HL-60 (cell line): ENCODE measurements at regions not wholly inside any gene's neighbourhood (a gene's known extent, or its start where the extent isn't known, plus 50 kb on each side); places are given as distances from the start of the nearest gene placed in this dataset.
"Not testable (repeated sequence)": the region's sequence is repeated elsewhere in the genome, so short reads cannot be mapped to it uniquely, and the experiment has no call there.

Source experiments
- DNase-seq, 2 experiments: peaks; one replicate each; pipeline ENCODE4 v3.0.0-alpha.2; 2010 to 2020; ENCODE audit warnings: low read depth in 1 of 2, low spot score in 1 of 2
- H3K27ac ChIP-seq: fragments of 250-450 bp; sonication (Bioruptor Pico); replicated peaks from 2 replicates; pipeline ENCODE4 v1.5.1; 2020; ENCODE audit warnings: mild to moderate bottlenecking, moderate library complexity
- H3K27me3 ChIP-seq: fragments of 250-450 bp; sonication (Bioruptor Pico); 2 replicates; pipeline ENCODE4 v1.5.1; 2021; ENCODE audit warnings: mild to moderate bottlenecking, moderate library complexity; ENCODE audit not compliant: insufficient read depth, poor library complexity, severe bottlenecking
- H3K4me3 ChIP-seq: replicated peaks from 2 replicates; pipeline ENCODE4 v1.5.1; 2011; ENCODE audit warnings: mild to moderate bottlenecking, control low read depth, low read length; ENCODE audit not compliant: insufficient read depth
- CTCF ChIP-seq: IDR thresholded peaks from one replicate; pipeline ENCODE4 v1.5.1; 2011; ENCODE audit warnings: low read length, control low read depth, inconsistent platforms; ENCODE audit not compliant: insufficient read depth
- GABPA ChIP-seq: IDR thresholded peaks from 2 replicates; pipeline ENCODE4 v1.6.1; 2012; ENCODE audit warnings: low read depth
- POLR2AphosphoS5 ChIP-seq: IDR thresholded peaks from 2 replicates; pipeline ENCODE4 v1.6.1; 2012; ENCODE audit warnings: low read depth
- REST ChIP-seq: IDR thresholded peaks from 2 replicates; pipeline ENCODE4 v1.6.1; 2012; ENCODE audit warnings: low read depth; ENCODE audit not compliant: insufficient replicate concordance
- SPI1 ChIP-seq: IDR thresholded peaks from 2 replicates; pipeline ENCODE4 v1.6.1; 2012; ENCODE audit warnings: low read depth, mild to moderate bottlenecking, borderline replicate concordance

DNA sequence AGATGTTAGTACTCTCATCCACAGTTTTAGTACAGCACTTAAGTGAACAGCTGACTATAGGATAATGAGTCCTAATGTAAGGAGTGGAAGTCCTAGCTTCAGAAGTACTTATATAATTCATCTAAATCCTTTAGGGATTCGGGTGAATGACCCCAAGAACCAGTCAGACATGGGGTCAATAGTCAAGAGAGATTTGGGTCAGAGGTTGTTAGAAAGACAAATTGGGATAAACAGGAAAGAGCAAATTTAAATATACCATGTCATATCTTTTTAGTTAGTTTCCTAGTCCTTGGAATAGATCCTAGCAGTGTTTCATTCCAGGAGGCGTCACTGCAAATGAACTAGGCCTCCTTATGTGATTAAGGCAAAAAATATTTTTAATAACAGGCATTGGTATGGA is 370.8 kb upstream of the NPAP1 start:
- H3K27me3 ChIP-seq, H3K4me3 ChIP-seq, H3K27ac ChIP-seq, DNase-seq: not testable (repeated sequence)

DNA sequence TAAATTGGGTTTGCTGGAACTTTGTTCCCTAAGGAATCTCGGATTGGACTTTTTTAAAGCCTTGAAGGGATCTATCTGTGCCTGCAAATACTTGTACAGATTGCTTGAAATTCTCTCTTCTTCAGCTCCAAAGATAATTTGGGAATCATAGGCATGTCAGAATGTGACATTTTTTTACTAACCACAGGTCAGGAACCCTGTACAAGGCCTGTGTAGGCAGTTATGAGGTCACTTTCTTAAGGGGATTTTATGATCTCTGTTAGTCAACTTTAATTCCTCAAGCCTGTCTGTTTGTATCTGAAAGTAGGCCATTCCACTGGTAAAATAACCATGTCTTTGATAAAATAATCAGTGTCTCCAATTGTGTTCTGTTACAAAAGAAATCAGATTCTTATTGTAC is 369.9 kb upstream of the NPAP1 start:
- not testable (repeated sequence) for H3K27me3 ChIP-seq, H3K4me3 ChIP-seq, DNase-seq, H3K27ac ChIP-seq

GRCh38 chr15:24309700-24310099 is 365.9 kb upstream of the NPAP1 start:
- H3K27me3 ChIP-seq, DNase-seq, H3K4me3 ChIP-seq, H3K27ac ChIP-seq: not testable (repeated sequence)

GRCh38 chr15:24311692-24312091 is 363.9 kb upstream of the NPAP1 start:
- H3K27ac ChIP-seq, H3K27me3 ChIP-seq, DNase-seq, H3K4me3 ChIP-seq: not testable (repeated sequence)

DNA sequence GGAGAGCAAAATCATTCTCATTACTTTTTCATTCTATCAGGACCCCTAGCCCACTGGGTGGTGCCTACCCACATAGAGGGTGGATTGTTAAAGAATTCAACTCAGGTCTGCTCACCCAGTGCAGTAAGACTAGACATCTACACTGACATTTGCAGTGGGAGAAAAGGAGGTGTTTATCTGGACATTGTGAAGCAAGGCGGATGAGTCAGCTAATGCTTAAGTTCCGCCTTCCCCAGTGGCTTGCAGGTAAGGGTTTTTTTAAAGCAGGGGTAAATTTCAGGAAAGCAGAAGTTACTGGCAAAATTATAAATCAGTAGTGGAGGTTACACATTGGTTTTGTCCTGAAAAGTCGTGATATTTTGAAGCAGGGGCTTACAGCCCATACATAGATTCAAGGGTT is 359.2 kb upstream of the NPAP1 start:
- not testable (repeated sequence) for H3K4me3 ChIP-seq, H3K27ac ChIP-seq, H3K27me3 ChIP-seq
- peak in 1 of 2 experiments; percentile 5 for DNase-seq

DNA sequence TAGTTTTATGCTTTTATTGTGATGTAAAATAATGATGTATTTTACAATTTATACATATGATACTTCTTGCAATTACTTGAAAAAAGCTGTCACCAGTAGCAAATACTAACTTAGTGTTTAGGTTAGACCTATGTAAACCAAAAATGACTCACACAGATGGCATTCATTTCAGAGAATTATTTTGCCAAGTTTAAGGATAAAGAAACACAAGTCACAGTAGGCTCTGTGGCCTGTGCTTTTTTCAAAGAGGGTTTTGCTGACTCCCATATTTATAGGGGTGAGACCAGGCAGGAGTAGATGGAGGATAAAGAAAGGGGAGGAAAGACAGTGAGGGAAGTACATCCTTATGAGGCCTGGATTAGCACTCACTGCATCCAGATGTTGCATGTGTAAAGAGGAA is 356.6 kb upstream of the NPAP1 start:
- no peaks in the 10 kb centered on the region for H3K27me3 ChIP-seq
- no peak for TF ChIP-seq SPI1
- no peak for TF ChIP-seq GABPA
- no peak for TF ChIP-seq REST
- no peak for TF ChIP-seq POLR2AphosphoS5
- TF ChIP-seq CTCF = no peak
- no peak overlapping the region for H3K4me3 ChIP-seq
- H3K27ac ChIP-seq = no peak overlapping the region
- DNase-seq = no peak

DNA sequence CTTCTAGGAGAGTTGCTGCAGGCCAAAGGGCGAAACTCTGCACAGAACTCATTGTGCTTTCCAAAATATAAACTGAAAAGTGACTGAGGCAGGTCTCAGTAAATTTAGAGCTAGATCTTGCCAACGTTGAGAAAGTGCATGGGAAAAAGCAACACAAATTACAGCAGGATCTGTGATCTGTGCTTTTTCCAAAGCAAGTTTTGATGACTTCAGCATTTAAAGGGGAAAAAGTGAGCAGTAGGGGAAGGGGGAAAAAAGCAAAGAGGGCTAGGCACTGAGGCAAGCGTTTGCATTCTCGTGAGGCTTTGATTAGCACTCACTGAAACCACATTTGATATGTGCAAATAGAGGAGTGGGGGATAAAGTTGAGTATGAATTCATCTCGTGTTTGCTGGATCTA is 351.5 kb upstream of the NPAP1 start:
- not testable (repeated sequence) for DNase-seq, H3K27ac ChIP-seq, H3K27me3 ChIP-seq

GRCh38 chr15:24326513-24326912 is 349.1 kb upstream of the NPAP1 start:
- H3K27me3 ChIP-seq, H3K27ac ChIP-seq, DNase-seq, H3K4me3 ChIP-seq: not testable (repeated sequence)

More for the DNA sequence above, 351.5 kb upstream of the NPAP1 start:
- H3K4me3 ChIP-seq = not testable (repeated sequence)

DNA sequence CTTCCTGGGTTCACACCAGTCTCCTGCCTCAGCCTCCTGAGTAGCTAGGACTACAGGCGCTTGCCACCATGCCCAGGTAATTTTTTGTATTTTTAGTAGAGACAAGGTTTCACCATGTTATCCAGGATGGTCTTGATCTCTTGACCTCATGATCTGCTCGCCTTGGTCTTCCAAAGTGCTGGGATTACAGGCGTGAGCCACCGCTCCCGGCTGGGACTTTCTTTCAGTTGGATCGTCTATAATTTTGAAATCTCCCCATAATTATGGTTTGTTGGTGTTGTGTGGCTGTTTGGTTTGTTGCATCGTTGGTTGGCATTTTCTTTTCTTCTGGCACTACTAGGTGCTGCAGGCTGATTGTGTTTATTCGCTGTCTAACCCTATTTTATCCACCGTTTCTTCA is 343.6 kb upstream of the NPAP1 start:
- not testable (repeated sequence) for H3K27me3 ChIP-seq, H3K27ac ChIP-seq, DNase-seq, H3K4me3 ChIP-seq

- H3K4me3 ChIP-seq, DNase-seq, H3K27ac ChIP-seq, H3K27me3 ChIP-seq: not testable (repeated sequence)
These were observed 333.7 kb upstream of the NPAP1 start for GRCh38 chr15:24341876-24342275.

DNA sequence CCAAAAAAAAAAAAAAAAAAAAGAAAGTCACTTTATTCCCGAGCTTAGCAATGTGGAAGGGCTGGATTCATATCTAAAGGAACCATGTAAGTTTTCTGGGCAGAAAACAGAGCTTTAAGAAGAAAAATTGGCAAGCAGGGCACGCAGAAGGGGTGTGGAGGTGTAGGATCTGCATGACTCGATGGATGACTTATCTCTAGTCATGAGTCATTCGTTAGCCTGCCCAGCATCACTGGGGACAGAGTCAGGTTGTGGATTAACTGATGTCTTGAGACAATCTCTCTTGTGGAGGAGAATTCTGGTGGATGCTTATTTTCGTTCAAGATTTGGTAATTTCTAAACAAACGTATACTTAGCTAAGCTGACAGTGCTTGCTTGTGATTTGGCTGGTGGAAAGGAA is 322.8 kb upstream of the NPAP1 start:
- not testable (repeated sequence) for H3K27ac ChIP-seq, H3K4me3 ChIP-seq, DNase-seq, H3K27me3 ChIP-seq

- H3K27me3 ChIP-seq, H3K27ac ChIP-seq, H3K4me3 ChIP-seq, DNase-seq: not testable (repeated sequence)
These were observed 294.5 kb upstream of the NPAP1 start for GRCh38 chr15:24381103-24381502.

- H3K27me3 ChIP-seq, H3K27ac ChIP-seq, H3K4me3 ChIP-seq, DNase-seq: not testable (repeated sequence)
These were observed 290.3 kb upstream of the NPAP1 start for GRCh38 chr15:24385258-24385657.
